ENCODE measurements at regions not wholly inside any gene's neighbourhood (a gene's known extent, or its start where the extent isn't known, plus 50 kb on each side); places are given as distances from the start of the nearest gene placed in this dataset.

- Mint-ChIP-seq H3K27me3 (no peaks in the 10 kb centered on the region), H3K9me3 (peaks cover 2% of the 10 kb centered on the region), H3K27ac (no peak overlapping the region), H3K36me3 (no peaks in the 10 kb centered on the region), H3K4me1 (no peaks in the 10 kb centered on the region), H3K4me3 (no peak overlapping the region)
- ATAC-seq (ENCODE audit: low read depth) (no peak), DNase-seq (no peak)
- POLR2A ChIA-PET, result no interaction called here
These were observed 686.5 kb upstream of the CDH2 start for GRCh38 chr18:28863396-28863795.

DNA sequence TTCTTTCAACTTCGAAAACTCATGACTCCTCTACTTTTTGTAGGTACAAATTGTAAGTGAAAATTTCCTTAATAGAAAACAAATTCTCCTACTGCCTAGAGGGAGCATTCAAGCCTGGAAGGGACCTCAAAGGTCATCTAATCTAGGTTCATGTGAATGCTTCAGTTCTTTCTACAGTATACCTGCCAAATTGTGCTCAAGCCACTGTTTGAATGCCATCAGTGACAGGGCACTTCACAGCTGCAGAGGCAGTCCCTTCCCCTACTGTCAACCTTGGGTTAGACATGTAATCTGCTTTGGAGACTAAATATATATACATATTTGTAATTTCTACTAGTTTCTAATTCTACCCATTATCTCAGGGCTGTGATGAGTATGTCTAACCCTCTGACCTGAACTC, 681.3 kb upstream of the CDH2 start:
- no peak overlapping the region for H3K27ac Mint-ChIP-seq
- POLR2A ChIA-PET, result no interaction called here
- DNase-seq (no peak), ATAC-seq (ENCODE audit: low read depth) (no peak)
- no peaks in the 10 kb centered on the region for H3K4me1 Mint-ChIP-seq
- H3K4me3 Mint-ChIP-seq, result no peak overlapping the region
- peaks cover 3% of the 10 kb centered on the region for H3K9me3 Mint-ChIP-seq
- no peaks in the 10 kb centered on the region for H3K27me3 Mint-ChIP-seq
- H3K36me3 Mint-ChIP-seq, result no peaks in the 10 kb centered on the region

DNA sequence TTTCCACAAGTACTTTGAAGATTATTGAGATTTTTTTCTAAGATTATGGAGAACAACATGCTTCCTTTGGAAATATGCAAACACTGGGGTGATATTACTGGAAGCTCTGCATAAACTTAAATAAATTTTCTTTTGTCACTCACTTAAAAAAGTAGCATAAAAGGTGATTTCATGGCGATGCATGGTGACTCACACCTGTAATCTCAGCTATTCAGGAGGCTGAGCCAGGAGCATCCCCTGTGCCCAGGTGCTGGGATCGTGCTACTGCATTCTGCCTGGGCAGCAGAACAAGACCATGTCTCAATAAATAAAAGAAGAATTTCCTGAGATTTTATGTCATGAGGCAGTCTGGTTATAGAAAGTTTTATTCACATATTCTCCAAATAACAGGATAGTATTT, 679.1 kb upstream of the CDH2 start:
- ATAC-seq (ENCODE audit: low read depth), result no peak
- no peak overlapping the region for H3K27ac Mint-ChIP-seq
- H3K27me3 Mint-ChIP-seq, result no peaks in the 10 kb centered on the region
- no peaks in the 10 kb centered on the region for H3K4me1 Mint-ChIP-seq
- no peak overlapping the region for H3K4me3 Mint-ChIP-seq
- POLR2A ChIA-PET, result no interaction called here
- H3K36me3 Mint-ChIP-seq, result no peaks in the 10 kb centered on the region
- peaks cover 4% of the 10 kb centered on the region for H3K9me3 Mint-ChIP-seq
- DNase-seq, result no peak

DNA sequence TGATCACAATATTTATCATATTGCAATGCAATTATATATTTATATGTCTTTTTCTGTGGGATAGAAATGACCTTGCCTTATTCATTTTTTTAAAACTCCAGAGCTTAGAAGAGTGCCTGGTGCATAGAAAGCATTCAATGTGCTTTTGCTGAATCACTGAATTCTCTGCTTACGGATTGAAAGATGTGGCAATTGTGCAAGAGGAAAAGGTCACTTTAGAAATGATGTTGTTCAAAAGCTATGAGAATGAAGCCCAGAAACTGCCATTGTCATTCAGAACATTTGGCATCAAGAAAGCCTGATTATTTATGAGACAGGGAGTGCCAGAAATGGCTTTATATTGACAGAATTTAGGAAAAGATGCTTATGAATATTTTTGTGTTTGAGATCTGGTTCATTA, 678.6 kb upstream of the CDH2 start:
- no peak overlapping the region for H3K27ac Mint-ChIP-seq
- POLR2A ChIA-PET, result no interaction called here
- no peaks in the 10 kb centered on the region for H3K4me1 Mint-ChIP-seq
- no peaks in the 10 kb centered on the region for H3K36me3 Mint-ChIP-seq
- H3K9me3 Mint-ChIP-seq, result peaks cover 4% of the 10 kb centered on the region
- no peak overlapping the region for H3K4me3 Mint-ChIP-seq
- H3K27me3 Mint-ChIP-seq, result no peaks in the 10 kb centered on the region
- DNase-seq (no peak), ATAC-seq (ENCODE audit: low read depth) (no peak)

- DNase-seq, result no peak
- POLR2A ChIA-PET, result no interaction called here
- Mint-ChIP-seq H3K4me3 (no peak overlapping the region), H3K9me3 (peaks cover 5% of the 10 kb centered on the region), H3K4me1 (no peaks in the 10 kb centered on the region), H3K36me3 (no peaks in the 10 kb centered on the region), H3K27me3 (no peaks in the 10 kb centered on the region), H3K27ac (no peak overlapping the region)
- no peak for ATAC-seq (ENCODE audit: low read depth)
These were observed 678.0 kb upstream of the CDH2 start for GRCh38 chr18:28854964-28855363.

- H3K4me3 Mint-ChIP-seq, result no peak overlapping the region
- H3K27me3 Mint-ChIP-seq, result no peaks in the 10 kb centered on the region
- ATAC-seq (ENCODE audit: low read depth), result no peak
- no peak overlapping the region for H3K27ac Mint-ChIP-seq
- peaks cover 12% of the 10 kb centered on the region for H3K9me3 Mint-ChIP-seq
- H3K4me1 Mint-ChIP-seq, result no peaks in the 10 kb centered on the region
- H3K36me3 Mint-ChIP-seq, result no peaks in the 10 kb centered on the region
- POLR2A ChIA-PET, result no interaction called here
- no peak for DNase-seq
These were observed 670.0 kb upstream of the CDH2 start for GRCh38 chr18:28846958-28847357.

- DNase-seq, result no peak
- no peaks in the 10 kb centered on the region for H3K27me3 Mint-ChIP-seq
- H3K4me1 Mint-ChIP-seq, result no peaks in the 10 kb centered on the region
- no peak for ATAC-seq (ENCODE audit: low read depth)
- H3K9me3 Mint-ChIP-seq, result peaks cover 1% of the 10 kb centered on the region
- no peaks in the 10 kb centered on the region for H3K36me3 Mint-ChIP-seq
- H3K27ac Mint-ChIP-seq, result no peak overlapping the region
- no peak overlapping the region for H3K4me3 Mint-ChIP-seq
- POLR2A ChIA-PET, result no interaction called here
These were observed 660.2 kb upstream of the CDH2 start for GRCh38 chr18:28837100-28837499.

GRCh38 chr18:28834889-28835288, 658.0 kb upstream of the CDH2 start:
- Mint-ChIP-seq H3K27me3 (no peaks in the 10 kb centered on the region), H3K4me1 (no peaks in the 10 kb centered on the region), H3K27ac (no peak overlapping the region), H3K36me3 (no peaks in the 10 kb centered on the region), H3K4me3 (no peak overlapping the region), H3K9me3 (peaks cover 1% of the 10 kb centered on the region)
- DNase-seq (no peak), ATAC-seq (ENCODE audit: low read depth) (no peak)
- POLR2A ChIA-PET, result no interaction called here

GRCh38 chr18:28831908-28832307, 655.0 kb upstream of the CDH2 start:
- Mint-ChIP-seq H3K4me1 (no peaks in the 10 kb centered on the region), H3K9me3 (peaks cover 2% of the 10 kb centered on the region), H3K27me3 (no peaks in the 10 kb centered on the region), H3K4me3 (no peak overlapping the region), H3K36me3 (no peaks in the 10 kb centered on the region), H3K27ac (no peak overlapping the region)
- POLR2A ChIA-PET, result no interaction called here
- ATAC-seq (ENCODE audit: low read depth) (no peak), DNase-seq (no peak)

- peaks cover 2% of the 10 kb centered on the region for H3K9me3 Mint-ChIP-seq
These were observed 654.5 kb upstream of the CDH2 start for GRCh38 chr18:28831476-28831875.

GRCh38 chr18:28826107-28826506, 649.2 kb upstream of the CDH2 start:
- H3K36me3 Mint-ChIP-seq, result no peaks in the 10 kb centered on the region
- H3K27me3 Mint-ChIP-seq, result no peaks in the 10 kb centered on the region
- H3K4me3 Mint-ChIP-seq, result no peak overlapping the region
- ATAC-seq (ENCODE audit: low read depth), result no peak
- DNase-seq, result no peak
- H3K9me3 Mint-ChIP-seq, result peaks cover 6% of the 10 kb centered on the region
- H3K27ac Mint-ChIP-seq, result no peak overlapping the region
- no peaks in the 10 kb centered on the region for H3K4me1 Mint-ChIP-seq
- POLR2A ChIA-PET, result no interaction called here

More at GRCh38 chr18:28831476-28831875, 654.5 kb upstream of the CDH2 start:
- H3K27ac Mint-ChIP-seq, result no peak overlapping the region
- no peak overlapping the region for H3K4me3 Mint-ChIP-seq
- no peaks in the 10 kb centered on the region for H3K4me1 Mint-ChIP-seq
- no peaks in the 10 kb centered on the region for H3K36me3 Mint-ChIP-seq
- no peak for ATAC-seq (ENCODE audit: low read depth)
- H3K27me3 Mint-ChIP-seq, result no peaks in the 10 kb centered on the region
- POLR2A ChIA-PET, result no interaction called here
- no peak for DNase-seq

GRCh38 chr18:28824183-28824574, 647.2 kb upstream of the CDH2 start:
- H3K4me3 Mint-ChIP-seq, result no peak overlapping the region
- H3K9me3 Mint-ChIP-seq, result peaks cover 6% of the 10 kb centered on the region
- ATAC-seq (ENCODE audit: low read depth) (no peak), DNase-seq (no peak)
- H3K36me3 Mint-ChIP-seq, result no peaks in the 10 kb centered on the region
- H3K27ac Mint-ChIP-seq, result no peak overlapping the region
- no peaks in the 10 kb centered on the region for H3K4me1 Mint-ChIP-seq
- H3K27me3 Mint-ChIP-seq, result no peaks in the 10 kb centered on the region
- POLR2A ChIA-PET, result no interaction called here

- Mint-ChIP-seq H3K27me3 (no peaks in the 10 kb centered on the region), H3K36me3 (no peaks in the 10 kb centered on the region), H3K4me3 (no peak overlapping the region), H3K4me1 (no peaks in the 10 kb centered on the region), H3K9me3 (peaks cover 6% of the 10 kb centered on the region), H3K27ac (no peak overlapping the region)
- ATAC-seq (ENCODE audit: low read depth) (no peak), DNase-seq (no peak)
- POLR2A ChIA-PET, result no interaction called here
These were observed 646.7 kb upstream of the CDH2 start for GRCh38 chr18:28823506-28824182.

GRCh38 chr18:28820353-28820752, 643.4 kb upstream of the CDH2 start:
- H3K36me3 Mint-ChIP-seq, result no peaks in the 10 kb centered on the region
- no peaks in the 10 kb centered on the region for H3K4me1 Mint-ChIP-seq
- H3K9me3 Mint-ChIP-seq, result peaks cover 4% of the 10 kb centered on the region
- H3K27me3 Mint-ChIP-seq, result no peaks in the 10 kb centered on the region
- H3K4me3 Mint-ChIP-seq, result no peak overlapping the region
- H3K27ac Mint-ChIP-seq, result no peak overlapping the region
- POLR2A ChIA-PET, result no interaction called here
- ATAC-seq (ENCODE audit: low read depth), result no peak
- DNase-seq, result no peak

DNA sequence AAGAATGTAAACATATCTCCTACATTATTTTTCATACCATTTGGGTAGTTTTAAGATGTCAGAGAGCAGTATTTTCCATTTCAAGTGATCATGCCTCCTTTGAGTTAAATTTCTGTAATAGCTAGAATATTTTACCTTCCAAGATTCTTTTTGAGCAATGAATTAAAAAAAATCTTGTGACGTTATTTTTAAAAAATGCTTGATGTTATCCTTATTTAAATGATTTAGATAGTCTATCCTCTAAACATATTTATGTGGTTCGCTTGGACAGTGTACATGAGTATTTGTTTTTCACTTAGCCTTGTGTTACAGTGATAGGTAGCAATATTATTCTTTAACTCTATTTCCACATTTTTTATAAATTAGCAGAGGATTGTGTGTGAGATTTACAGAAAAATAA, 639.2 kb upstream of the CDH2 start:
- H3K27me3 Mint-ChIP-seq, result no peaks in the 10 kb centered on the region
- DNase-seq (no peak), ATAC-seq (ENCODE audit: low read depth) (no peak)
- H3K4me1 Mint-ChIP-seq, result no peaks in the 10 kb centered on the region
- POLR2A ChIA-PET, result no interaction called here
- H3K4me3 Mint-ChIP-seq, result no peak overlapping the region
- no peaks in the 10 kb centered on the region for H3K9me3 Mint-ChIP-seq
- H3K27ac Mint-ChIP-seq, result no peak overlapping the region
- H3K36me3 Mint-ChIP-seq, result no peaks in the 10 kb centered on the region

All from activated naive CD8-positive, alpha-beta T cell treated with anti-CD3 and anti-CD28 coated beads, Interleukin-2, amount 10 ng/mL, durations not matched to agents 7 days and 5 days (primary cell).